DOHH2 (cell line): ENCODE measurements at regions not wholly inside any gene's neighbourhood (a gene's known extent, or its start where the extent isn't known, plus 50 kb on each side); places are given as distances from the start of the nearest gene placed in this dataset.
"Not testable (repeated sequence)": the region's sequence is repeated elsewhere in the genome, so short reads cannot be mapped to it uniquely, and the experiment has no call there.

Source experiments
- H3F3A ChIP-seq: fragments of 200-600 bp; sonication (generic), shearing (Covaris generic); 2 replicates; pipeline ENCODE4 v1.6.0; 2016; ENCODE audit warnings: antibody characterized with exemption, mild to moderate bottlenecking; ENCODE audit not compliant: control insufficient read depth, insufficient read depth
- H3K27ac ChIP-seq: fragments of 200-600 bp; sonication (generic); 2 replicates; pipeline ENCODE4 v1.5.1; 2014; ENCODE audit warnings: low read depth, mild to moderate bottlenecking, low read length, moderate library complexity
- H3K27me3 ChIP-seq: fragments of 200-600 bp; sonication (generic); 2 replicates; pipeline ENCODE4 v1.6.1; 2014; ENCODE audit warnings: mild to moderate bottlenecking, low read length, mixed read lengths; ENCODE audit not compliant: control insufficient read depth
- H3K36me3 ChIP-seq: fragments of 200-600 bp; sonication (generic); 2 replicates; pipeline ENCODE4 v1.6.1; 2014; ENCODE audit warnings: mild to moderate bottlenecking, low read length, moderate library complexity, mixed read lengths; ENCODE audit not compliant: control insufficient read depth
- H3K4me1 ChIP-seq: fragments of 200-600 bp; sonication (generic); 2 replicates; pipeline ENCODE4 v1.6.1; 2014; ENCODE audit warnings: mild to moderate bottlenecking, low read length, mixed read lengths; ENCODE audit not compliant: control insufficient read depth
- H3K4me2 ChIP-seq: fragments of 200-600 bp; sonication (generic); 2 replicates; pipeline ENCODE4 v1.6.0; 2014; ENCODE audit warnings: mild to moderate bottlenecking, low read length, moderate library complexity
- H3K4me3 ChIP-seq: fragments of 200-600 bp; sonication (generic); 2 replicates; pipeline ENCODE4 v1.5.1; 2014; ENCODE audit warnings: mild to moderate bottlenecking, low read length, mixed read lengths
- H3K79me2 ChIP-seq: fragments of 200-600 bp; sonication (generic); 2 replicates; pipeline ENCODE4 v1.6.1; 2014; ENCODE audit warnings: mild to moderate bottlenecking, low read length, mixed read lengths; ENCODE audit not compliant: control insufficient read depth
- H3K9me2 ChIP-seq: fragments of 200-600 bp; sonication (generic); replicated peaks from 2 replicates; pipeline ENCODE4 v1.6.1; 2014; ENCODE audit warnings: mild to moderate bottlenecking, low read length, mixed read lengths; ENCODE audit not compliant: control insufficient read depth
- H3K9me3 ChIP-seq: fragments of 200-600 bp; sonication (generic); 2 replicates; pipeline ENCODE4 v1.6.1; 2014; ENCODE audit warnings: antibody characterized with exemption, low read length, mixed read lengths; ENCODE audit not compliant: control insufficient read depth, insufficient read depth
- H4K20me1 ChIP-seq: fragments of 200-600 bp; sonication (generic); 2 replicates; pipeline ENCODE4 v1.6.0; 2014; ENCODE audit warnings: low read depth, mild to moderate bottlenecking, antibody characterized with exemption, low read length, moderate library complexity; ENCODE audit not compliant: control insufficient read depth, insufficient read depth
- EZH2phosphoT487 ChIP-seq: fragments of 200-600 bp; sonication (generic); IDR thresholded peaks from 2 replicates; pipeline ENCODE4 v1.6.1; 2017; ENCODE audit warnings: borderline replicate concordance, mild to moderate bottlenecking, antibody characterized with exemption, low read length, moderate library complexity, mixed read lengths
- TF ChIP-seq, protein P1 (sequence below): fragments of 200-600 bp; sonication (generic); IDR thresholded peaks from one replicate; pipeline ENCODE4 v1.5.1; 2014; ENCODE audit warnings: antibody characterized with exemption, mild to moderate bottlenecking, low read depth, low read length; ENCODE audit not compliant: poor library complexity, severe bottlenecking

DNA sequence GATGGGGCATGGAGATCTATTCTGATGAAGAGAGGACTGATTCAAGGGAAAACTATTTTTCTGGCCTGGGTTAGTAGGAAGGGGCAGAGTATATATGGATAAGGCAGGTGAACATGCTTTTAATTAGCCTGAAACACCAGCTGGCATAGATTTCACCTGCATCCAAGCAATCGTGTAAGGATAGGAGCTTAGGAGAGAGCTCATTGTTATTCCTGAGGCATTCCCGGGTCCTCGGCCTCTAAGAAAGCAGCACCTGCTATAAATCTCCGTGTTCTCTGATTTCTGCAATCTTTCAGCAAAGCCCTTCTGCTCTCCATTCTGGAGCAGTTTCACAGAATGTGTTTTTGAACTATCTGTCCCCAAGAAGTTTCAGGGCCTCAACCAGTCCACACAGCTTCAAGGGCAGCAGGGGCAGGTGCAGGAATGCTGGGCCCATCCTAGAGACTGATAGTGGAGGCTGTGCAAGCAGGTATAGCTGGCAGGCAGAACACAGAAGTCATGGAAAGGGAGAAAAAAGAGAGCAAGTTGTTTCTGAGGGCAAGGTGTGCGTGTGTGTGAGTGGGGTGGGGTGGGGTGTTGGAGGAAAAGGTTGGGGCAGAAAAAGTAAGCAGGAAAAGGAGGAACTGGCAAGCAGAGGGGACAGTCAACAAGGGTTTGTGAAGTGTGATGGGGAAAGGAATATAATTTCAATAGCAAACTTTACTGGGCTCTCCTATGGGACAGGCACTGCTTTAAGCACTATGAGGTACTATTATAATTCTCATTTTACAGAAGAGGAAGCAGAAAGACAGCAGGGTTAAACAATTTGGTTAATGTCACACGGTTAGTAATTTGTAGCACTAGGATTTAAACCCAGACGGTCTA, 203.7 kb upstream of the SSTR1 start:
- H3K9me3 ChIP-seq, result no peaks in the 10 kb centered on the region; the same call in 1 of the 2 replicates
- H3K27ac ChIP-seq, result no peak overlapping the region
- H3K36me3 ChIP-seq, result no peaks in the 10 kb centered on the region
- H3F3A ChIP-seq, result no peaks in the 10 kb centered on the region
- H3K27me3 ChIP-seq, result no peaks in the 10 kb centered on the region
- no peak overlapping the region for H3K4me3 ChIP-seq
- no peaks in the 10 kb centered on the region for H3K79me2 ChIP-seq
- TF ChIP-seq EZH2phosphoT487, result no peak
- TF ChIP-seq, protein P1, sequence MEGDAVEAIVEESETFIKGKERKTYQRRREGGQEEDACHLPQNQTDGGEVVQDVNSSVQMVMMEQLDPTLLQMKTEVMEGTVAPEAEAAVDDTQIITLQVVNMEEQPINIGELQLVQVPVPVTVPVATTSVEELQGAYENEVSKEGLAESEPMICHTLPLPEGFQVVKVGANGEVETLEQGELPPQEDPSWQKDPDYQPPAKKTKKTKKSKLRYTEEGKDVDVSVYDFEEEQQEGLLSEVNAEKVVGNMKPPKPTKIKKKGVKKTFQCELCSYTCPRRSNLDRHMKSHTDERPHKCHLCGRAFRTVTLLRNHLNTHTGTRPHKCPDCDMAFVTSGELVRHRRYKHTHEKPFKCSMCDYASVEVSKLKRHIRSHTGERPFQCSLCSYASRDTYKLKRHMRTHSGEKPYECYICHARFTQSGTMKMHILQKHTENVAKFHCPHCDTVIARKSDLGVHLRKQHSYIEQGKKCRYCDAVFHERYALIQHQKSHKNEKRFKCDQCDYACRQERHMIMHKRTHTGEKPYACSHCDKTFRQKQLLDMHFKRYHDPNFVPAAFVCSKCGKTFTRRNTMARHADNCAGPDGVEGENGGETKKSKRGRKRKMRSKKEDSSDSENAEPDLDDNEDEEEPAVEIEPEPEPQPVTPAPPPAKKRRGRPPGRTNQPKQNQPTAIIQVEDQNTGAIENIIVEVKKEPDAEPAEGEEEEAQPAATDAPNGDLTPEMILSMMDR, result no peak
- H3K9me2 ChIP-seq, result no peaks in the 10 kb centered on the region
- peaks cover 9% of the 10 kb centered on the region for H3K4me1 ChIP-seq
- no peaks in the 10 kb centered on the region for H4K20me1 ChIP-seq
- H3K4me2 ChIP-seq, result no peak overlapping the region

DNA sequence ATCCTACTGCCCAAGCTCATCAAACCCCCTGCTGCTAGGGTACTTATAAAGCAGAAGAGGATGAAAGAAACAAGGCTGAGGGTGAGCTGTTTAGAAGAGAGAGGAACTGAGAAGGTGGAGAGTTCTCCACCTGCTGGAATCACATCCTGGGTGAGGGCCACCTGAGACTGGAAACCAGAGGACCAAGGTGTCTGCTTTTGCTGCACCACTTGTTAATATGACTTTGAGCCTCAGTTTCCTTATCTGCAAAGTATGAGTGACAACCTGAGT, 203.2 kb upstream of the SSTR1 start:
- no peaks in the 10 kb centered on the region for H3K27me3 ChIP-seq
- H3K9me3 ChIP-seq, result no peaks in the 10 kb centered on the region; the same call in 1 of the 2 replicates
- no peaks in the 10 kb centered on the region for H4K20me1 ChIP-seq
- H3F3A ChIP-seq, result no peaks in the 10 kb centered on the region
- H3K4me1 ChIP-seq, result peaks cover 9% of the 10 kb centered on the region
- H3K4me3 ChIP-seq, result no peak overlapping the region
- no peak for TF ChIP-seq EZH2phosphoT487
- TF ChIP-seq, protein P1, result no peak
- H3K4me2 ChIP-seq, result no peak overlapping the region
- no peak overlapping the region for H3K27ac ChIP-seq
- H3K79me2 ChIP-seq, result no peaks in the 10 kb centered on the region
- no peaks in the 10 kb centered on the region for H3K36me3 ChIP-seq
- H3K9me2 ChIP-seq, result no peaks in the 10 kb centered on the region

DNA sequence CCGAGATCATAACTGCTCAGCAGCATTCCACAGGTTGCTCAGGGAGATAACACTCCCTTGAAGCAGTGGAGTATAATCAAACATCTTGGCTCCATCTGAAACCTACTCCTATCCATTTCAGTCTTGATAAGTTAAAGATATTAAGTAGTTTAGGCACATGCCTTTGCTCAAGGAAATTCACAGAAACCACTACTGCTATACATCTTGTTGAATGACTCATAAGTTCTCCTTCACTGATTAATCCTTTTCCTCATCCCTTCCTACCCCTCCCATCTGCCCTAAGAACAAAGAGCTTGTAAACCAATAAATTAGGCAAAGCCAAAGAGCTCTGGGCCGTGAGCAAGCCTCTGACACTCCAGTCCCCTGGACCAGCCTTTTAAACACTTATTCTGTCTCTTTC, 196.5 kb upstream of the SSTR1 start:
- H3K9me3 ChIP-seq, result peaks cover 37% of the 10 kb centered on the region

DNA sequence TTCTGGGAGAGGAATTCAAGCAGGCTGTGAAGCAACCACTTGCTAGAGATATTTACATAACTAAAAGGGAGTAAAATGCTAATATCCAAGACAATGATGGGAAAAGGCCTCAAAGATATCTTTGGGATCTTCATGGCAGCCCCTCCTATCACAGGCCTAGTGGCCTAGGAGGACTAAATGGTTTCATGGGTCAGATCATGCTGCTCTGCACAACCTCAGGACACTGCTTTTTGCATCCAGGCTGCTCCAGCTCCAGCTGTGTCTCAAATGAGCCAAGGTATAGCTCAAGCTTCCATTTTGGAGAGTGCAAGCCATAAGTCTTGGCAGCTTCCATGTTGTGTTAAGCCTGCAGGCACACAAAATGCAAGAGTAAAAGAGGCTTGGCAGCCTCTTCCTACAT, 195.6 kb upstream of the SSTR1 start:
- Histone ChIP-seq H3K4me1 (no peaks in the 10 kb centered on the region), H3K9me2 (no peaks in the 10 kb centered on the region), H3K36me3 (no peaks in the 10 kb centered on the region), H3K27ac (no peak overlapping the region), H3F3A (no peaks in the 10 kb centered on the region), H3K9me3 (peaks cover 37% of the 10 kb centered on the region), H3K27me3 (no peaks in the 10 kb centered on the region), H4K20me1 (no peaks in the 10 kb centered on the region), H3K4me3 (no peak overlapping the region), H3K4me2 (no peak overlapping the region), H3K79me2 (no peaks in the 10 kb centered on the region)
- TF ChIP-seq, protein P1, result no peak
- no peak for TF ChIP-seq EZH2phosphoT487

More for the DNA sequence above, 196.5 kb upstream of the SSTR1 start:
- not testable (repeated sequence) for H3K9me2 ChIP-seq, H3K4me3 ChIP-seq, H3K27me3 ChIP-seq, H3K27ac ChIP-seq, H4K20me1 ChIP-seq, H3K4me2 ChIP-seq, H3K79me2 ChIP-seq, H3F3A ChIP-seq, H3K4me1 ChIP-seq, H3K36me3 ChIP-seq
